ENCODE measurements at regions not wholly inside any gene's neighbourhood (a gene's known extent, or its start where the extent isn't known, plus 50 kb on each side); places are given as distances from the start of the nearest gene placed in this dataset.

- no peak for TF ChIP-seq EZH2 (IDR thresholded peaks at IDR 0.05; ENCODE audit: borderline replicate concordance, low read length)
- no peak for TF ChIP-seq CTCF (conservative IDR thresholded peaks at IDR 0.05 in 1 of 2, IDR thresholded peaks at IDR 0.05 in 1 of 2; ENCODE audit: extremely low read depth in 1 of 2, insufficient read depth in 1 of 2, low read depth in 1 of 2, low read length in 2 of 2)
These were observed 53.1 kb upstream of the HPGD start for GRCh38 chr4:174575436-174575835.
